ENCODE measurements at regions not wholly inside any gene's neighbourhood (a gene's known extent, or its start where the extent isn't known, plus 50 kb on each side); places are given as distances from the start of the nearest gene placed in this dataset.
A peak's percentile ranks its signal among the peaks of the same experiment; 100 is the strongest.

- no peak overlapping the region for H3K4me3 ChIP-seq (ENCODE audit: low read depth, low read length)
- DNase-seq (ENCODE audit: low read depth) = peak; percentile 45
- no peak for TF ChIP-seq CTCF (IDR thresholded peaks at IDR 0.05; ENCODE audit: insufficient read depth, low read length)
Observed at GRCh38 chr5:123261752-123262151, 161.5 kb downstream of the CEP120 start.

- DNase-seq (ENCODE audit: low read depth) = no peak
- no peak overlapping the region for H3K4me3 ChIP-seq (ENCODE audit: low read depth, low read length)
- TF ChIP-seq CTCF (IDR thresholded peaks at IDR 0.05; ENCODE audit: insufficient read depth, low read length) = no peak
Observed at GRCh38 chr5:123249446-123249845, 160.4 kb downstream of the PRDM6 start.

- no peak for DNase-seq (ENCODE audit: low read depth)
- no peak for TF ChIP-seq CTCF (IDR thresholded peaks at IDR 0.05; ENCODE audit: insufficient read depth, low read length)
- H3K4me3 ChIP-seq (ENCODE audit: low read depth, low read length) = no peak overlapping the region
Observed at GRCh38 chr5:123245689-123246088, 156.6 kb downstream of the PRDM6 start.

GRCh38 chr5:123244458-123244857, 155.4 kb downstream of the PRDM6 start:
- no peak for DNase-seq (ENCODE audit: low read depth)
- no peak overlapping the region for H3K4me3 ChIP-seq (ENCODE audit: low read depth, low read length)
- no peak for TF ChIP-seq CTCF (IDR thresholded peaks at IDR 0.05; ENCODE audit: insufficient read depth, low read length)

Measured in fibroblast of the aortic adventitia (primary cell).